ENCODE measurements at regions not wholly inside any gene's neighbourhood (a gene's known extent, or its start where the extent isn't known, plus 50 kb on each side); places are given as distances from the start of the nearest gene placed in this dataset.

GRCh38 chr4:119745351-119745750 is 116.7 kb upstream of the PDE5A start:
- intact Hi-C loops (cut with micrococcal nuclease), result no loop called here
- no peaks in the 10 kb centered on the region for H3K9me3 ChIP-seq (replicated peaks; ENCODE audit: control insufficient read depth, insufficient read depth, low read depth, low read length)
- no peak overlapping the region for H3K9ac ChIP-seq (ENCODE audit: insufficient read depth in 1 of 2, low read depth in 2 of 2, low read length in 2 of 2)
- no peak for ATAC-seq
- H3K4me1 ChIP-seq (replicated peaks in 1 of 2; ENCODE audit: control insufficient read depth in 2 of 2, insufficient read depth in 2 of 2, low read length in 2 of 2), result no peaks in the 10 kb centered on the region
- H3K79me2 ChIP-seq (ENCODE audit: control insufficient read depth, insufficient read depth, low read length), result no peaks in the 10 kb centered on the region
- POLR2A ChIA-PET, result no interaction called here
- CTCF ChIA-PET (ENCODE audit: low intra/inter-chr PET ratio), result no interaction called here
- no peaks in the 10 kb centered on the region for H3K36me3 ChIP-seq (ENCODE audit: control insufficient read depth, insufficient read depth, low read length)
- BruUV-seq (replicated peaks), result no TSS peak
- FAIRE-seq, result no peak
- no peak overlapping the region for H3K4me3 ChIP-seq
- WGBS (ENCODE audit: insufficient coverage, low coverage, missing lambda C conversion rate), result 0% methylated on average over 1 of the region's 1 CpG
- H4K20me1 ChIP-seq (replicated peaks; ENCODE audit: control insufficient read depth, insufficient read depth, low read length), result no peaks in the 10 kb centered on the region
- in situ Hi-C loops (cut with MboI), result no loop called here
- H3K4me2 ChIP-seq (ENCODE audit: insufficient read depth, low read length), result no peak overlapping the region
- H2AFZ ChIP-seq (ENCODE audit: low read depth, low read length), result no peak overlapping the region
- no peak overlapping the region for H3K27ac ChIP-seq (ENCODE audit: extremely low read depth, low read depth, low read length)
- DNase-seq (ENCODE audit: extremely low read depth in 1 of 4, low spot score in 3 of 4), result no peak
- TF ChIP-seq PHF21A (IDR thresholded peaks at IDR 0.05; ENCODE audit: borderline replicate concordance, low read depth) (no peak), SMARCA4 (IDR thresholded peaks at IDR 0.05) (no peak), EWSR1 (IDR thresholded peaks at IDR 0.05; ENCODE audit: borderline replicate concordance, low read depth, partially characterized antibody) (no peak), NR2C1 (IDR thresholded peaks at IDR 0.05) (no peak), NR2C1 (tag; IDR thresholded peaks at IDR 0.05) (no peak), MCM7 (IDR thresholded peaks at IDR 0.05) (no peak), ZNF263 (CRISPR knock-in tag; IDR thresholded peaks at IDR 0.05; ENCODE audit: borderline replicate concordance) (no peak), ZNF512 (tag; IDR thresholded peaks at IDR 0.05) (no peak), ZNF830 (CRISPR knock-in tag; IDR thresholded peaks at IDR 0.05) (no peak), MBD2 (IDR thresholded peaks at IDR 0.05; ENCODE audit: borderline replicate concordance, low read depth) (no peak), CEBPG (CRISPR knock-in tag; IDR thresholded peaks at IDR 0.05) (no peak), CEBPG (tag; conservative IDR thresholded peaks at IDR 0.05 in 1 of 2, IDR thresholded peaks at IDR 0.05 in 1 of 2) (no peak), ZFPM2 (CRISPR knock-in tag; IDR thresholded peaks at IDR 0.05) (no peak)
- TF ChIP-seq, protein P1, sequence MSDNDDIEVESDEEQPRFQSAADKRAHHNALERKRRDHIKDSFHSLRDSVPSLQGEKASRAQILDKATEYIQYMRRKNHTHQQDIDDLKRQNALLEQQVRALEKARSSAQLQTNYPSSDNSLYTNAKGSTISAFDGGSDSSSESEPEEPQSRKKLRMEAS (CRISPR knock-in tag; IDR thresholded peaks at IDR 0.05), result no peak
- TF ChIP-seq, protein P2, sequence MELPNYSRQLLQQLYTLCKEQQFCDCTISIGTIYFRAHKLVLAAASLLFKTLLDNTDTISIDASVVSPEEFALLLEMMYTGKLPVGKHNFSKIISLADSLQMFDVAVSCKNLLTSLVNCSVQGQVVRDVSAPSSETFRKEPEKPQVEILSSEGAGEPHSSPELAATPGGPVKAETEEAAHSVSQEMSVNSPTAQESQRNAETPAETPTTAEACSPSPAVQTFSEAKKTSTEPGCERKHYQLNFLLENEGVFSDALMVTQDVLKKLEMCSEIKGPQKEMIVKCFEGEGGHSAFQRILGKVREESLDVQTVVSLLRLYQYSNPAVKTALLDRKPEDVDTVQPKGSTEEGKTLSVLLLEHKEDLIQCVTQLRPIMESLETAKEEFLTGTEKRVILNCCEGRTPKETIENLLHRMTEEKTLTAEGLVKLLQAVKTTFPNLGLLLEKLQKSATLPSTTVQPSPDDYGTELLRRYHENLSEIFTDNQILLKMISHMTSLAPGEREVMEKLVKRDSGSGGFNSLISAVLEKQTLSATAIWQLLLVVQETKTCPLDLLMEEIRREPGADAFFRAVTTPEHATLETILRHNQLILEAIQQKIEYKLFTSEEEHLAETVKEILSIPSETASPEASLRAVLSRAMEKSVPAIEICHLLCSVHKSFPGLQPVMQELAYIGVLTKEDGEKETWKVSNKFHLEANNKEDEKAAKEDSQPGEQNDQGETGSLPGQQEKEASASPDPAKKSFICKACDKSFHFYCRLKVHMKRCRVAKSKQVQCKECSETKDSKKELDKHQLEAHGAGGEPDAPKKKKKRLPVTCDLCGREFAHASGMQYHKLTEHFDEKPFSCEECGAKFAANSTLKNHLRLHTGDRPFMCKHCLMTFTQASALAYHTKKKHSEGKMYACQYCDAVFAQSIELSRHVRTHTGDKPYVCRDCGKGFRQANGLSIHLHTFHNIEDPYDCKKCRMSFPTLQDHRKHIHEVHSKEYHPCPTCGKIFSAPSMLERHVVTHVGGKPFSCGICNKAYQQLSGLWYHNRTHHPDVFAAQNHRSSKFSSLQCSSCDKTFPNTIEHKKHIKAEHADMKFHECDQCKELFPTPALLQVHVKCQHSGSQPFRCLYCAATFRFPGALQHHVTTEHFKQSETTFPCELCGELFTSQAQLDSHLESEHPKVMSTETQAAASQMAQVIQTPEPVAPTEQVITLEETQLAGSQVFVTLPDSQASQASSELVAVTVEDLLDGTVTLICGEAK (IDR thresholded peaks at IDR 0.05), result no peak
- TF ChIP-seq, protein P2 (CRISPR knock-in tag; IDR thresholded peaks at IDR 0.05), result no peak
- no peaks in the 10 kb centered on the region for H3K9me1 ChIP-seq (ENCODE audit: control insufficient read depth, insufficient read depth, low read length)
- H3K27me3 ChIP-seq (ENCODE audit: control insufficient read depth in 2 of 2, insufficient read depth in 2 of 2, low read length in 2 of 2), result no peaks in the 10 kb centered on the region

All from K562 (cell line).